MM.1S (cell line): ENCODE measurements at regions not wholly inside any gene's neighbourhood (a gene's known extent, or its start where the extent isn't known, plus 50 kb on each side); places are given as distances from the start of the nearest gene placed in this dataset.

Experiments
- DNase-seq: peaks from one replicate; pipeline ENCODE4 v3.0.0-alpha.2; 2015
- H2AFZ ChIP-seq: fragments of 300-600 bp; sonication (generic); 2 replicates; pipeline ENCODE4 v1.6.0; 2016; ENCODE audit warnings: antibody characterized with exemption, low read length
- H3F3A ChIP-seq: fragments of 300-600 bp; sonication (generic); 2 replicates; pipeline ENCODE4 v1.6.1; 2016; ENCODE audit warnings: mild to moderate bottlenecking, antibody characterized with exemption, low read length, moderate library complexity, mixed read lengths; ENCODE audit not compliant: insufficient read depth
- H3K27ac ChIP-seq: fragments of 300-600 bp; sonication (generic); 2 replicates; pipeline ENCODE4 v1.5.1; 2016; ENCODE audit warnings: mild to moderate bottlenecking, low read length
- H3K27me3 ChIP-seq: fragments of 300-600 bp; sonication (generic); replicated peaks from 2 replicates; pipeline ENCODE4 v1.6.0; 2016; ENCODE audit warnings: low read length; ENCODE audit not compliant: insufficient read depth
- H3K36me3 ChIP-seq: fragments of 300-600 bp; sonication (generic); replicated peaks from 2 replicates; pipeline ENCODE4 v1.6.1; 2016; ENCODE audit warnings: mild to moderate bottlenecking, low read length, mixed read lengths; ENCODE audit not compliant: insufficient read depth
- H3K4me1 ChIP-seq: fragments of 300-600 bp; sonication (generic); 2 replicates; pipeline ENCODE4 v1.6.1; 2016; ENCODE audit warnings: low read length, mixed read lengths
- H3K4me2 ChIP-seq: fragments of 300-600 bp; sonication (generic); 2 replicates; pipeline ENCODE4 v1.6.0; 2016; ENCODE audit warnings: low read depth, low read length
- H3K4me3 ChIP-seq: fragments of 300-600 bp; sonication (generic); 2 replicates; pipeline ENCODE4 v1.5.1; 2016; ENCODE audit warnings: low read length, mixed read lengths
- H3K79me2 ChIP-seq: fragments of 300-600 bp; sonication (generic); 2 replicates; pipeline ENCODE4 v1.6.1; 2016; ENCODE audit warnings: mixed run types, low read length, mixed read lengths
- H3K9ac ChIP-seq: fragments of 300-600 bp; sonication (generic); 2 replicates; pipeline ENCODE4 v1.6.1; 2016; ENCODE audit warnings: low read length, mixed read lengths
- H3K9me2 ChIP-seq: fragments of 300-600 bp; sonication (generic); replicated peaks from 2 replicates; pipeline ENCODE4 v1.6.1; 2016; ENCODE audit warnings: mild to moderate bottlenecking, low read length, mixed read lengths; ENCODE audit not compliant: insufficient read depth
- H3K9me3 ChIP-seq: fragments of 300-600 bp; sonication (generic); replicated peaks from 2 replicates; pipeline ENCODE4 v1.6.1; 2016; ENCODE audit warnings: mild to moderate bottlenecking, low read length, mixed read lengths; ENCODE audit not compliant: insufficient read depth
- H4K20me1 ChIP-seq: fragments of 300-600 bp; sonication (generic); 2 replicates; pipeline ENCODE4 v1.6.1; 2016; ENCODE audit warnings: mild to moderate bottlenecking, low read length, moderate library complexity, mixed read lengths; ENCODE audit not compliant: insufficient read depth
- CTCF ChIP-seq: fragments of 300-600 bp; sonication (generic); IDR thresholded peaks from 2 replicates; pipeline ENCODE4 v1.5.1; 2016; ENCODE audit warnings: antibody characterized with exemption, low read length, mixed read lengths
- EZH2 ChIP-seq: fragments of 300-600 bp; sonication (generic); optimal IDR thresholded peaks from 2 replicates; pipeline ENCODE3; 2017; ENCODE audit warnings: low read depth, mild to moderate bottlenecking, antibody characterized with exemption, low read length, mixed read lengths
- EZH2phosphoT487 ChIP-seq: fragments of 300-600 bp; sonication (generic); IDR thresholded peaks from 2 replicates; pipeline ENCODE4 v1.6.1; 2018; ENCODE audit warnings: antibody characterized with exemption, low read length

GRCh38 chr1:206415942-206416341, 54.3 kb upstream of the IKBKE start:
- H3K4me3 ChIP-seq, result no peak overlapping the region
- no peak overlapping the region for H3K9ac ChIP-seq
- peaks cover 9% of the 10 kb centered on the region for H3K4me1 ChIP-seq
- H3K36me3 ChIP-seq, result no peaks in the 10 kb centered on the region
- no peaks in the 10 kb centered on the region for H4K20me1 ChIP-seq
- H2AFZ ChIP-seq, result no peak overlapping the region
- no peaks in the 10 kb centered on the region for H3K9me2 ChIP-seq
- no peak for DNase-seq
- H3K9me3 ChIP-seq, result no peaks in the 10 kb centered on the region
- TF ChIP-seq EZH2phosphoT487 (no peak), CTCF (no peak), EZH2 (no peak)
- H3K4me2 ChIP-seq, result no peak overlapping the region
- no peaks in the 10 kb centered on the region for H3K79me2 ChIP-seq
- no peaks in the 10 kb centered on the region for H3K27me3 ChIP-seq
- H3F3A ChIP-seq, result no peaks in the 10 kb centered on the region
- no peak overlapping the region for H3K27ac ChIP-seq

DNA sequence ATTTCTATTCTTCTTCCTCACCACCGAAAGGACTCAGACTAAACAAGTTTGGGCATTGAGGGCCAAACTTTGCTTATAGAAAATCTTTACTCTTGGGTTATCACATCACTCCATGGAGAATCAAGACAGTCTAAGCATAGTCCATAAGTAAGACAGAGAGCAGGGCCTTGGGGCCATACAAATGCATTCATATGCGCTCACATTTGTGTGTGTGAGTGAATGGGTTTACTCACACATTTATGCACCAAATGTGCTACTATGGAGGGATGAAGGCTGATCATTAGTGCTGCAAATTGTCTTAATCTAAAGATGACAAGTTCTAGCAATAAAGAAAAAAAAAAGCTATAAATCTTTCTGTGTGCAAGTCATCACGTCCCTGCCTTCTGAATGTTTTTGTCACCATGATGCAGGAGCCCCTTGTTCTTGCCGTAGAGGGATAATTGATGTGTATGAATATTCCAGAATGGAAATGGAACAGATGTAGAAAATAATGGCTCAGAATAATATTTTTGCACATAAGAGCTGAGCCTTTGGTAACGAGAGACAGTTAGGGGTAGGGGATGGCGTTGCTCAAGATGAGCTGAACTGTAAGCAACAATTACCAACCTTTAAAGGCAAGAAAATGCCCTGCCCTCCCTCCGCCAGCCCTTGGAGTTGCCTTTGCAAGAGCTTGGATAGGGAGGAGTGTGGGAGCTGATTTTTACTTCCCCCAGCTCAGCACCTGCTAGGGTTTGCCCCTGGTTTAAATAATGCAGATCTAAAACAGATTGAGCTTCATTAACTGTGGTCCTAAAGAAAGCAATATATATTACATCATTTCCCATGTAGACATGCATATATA, 52.3 kb upstream of the IKBKE start:
- Histone ChIP-seq H3K4me3 (no peak overlapping the region), H3K27ac (no peak overlapping the region)
- no peak for DNase-seq

DNA sequence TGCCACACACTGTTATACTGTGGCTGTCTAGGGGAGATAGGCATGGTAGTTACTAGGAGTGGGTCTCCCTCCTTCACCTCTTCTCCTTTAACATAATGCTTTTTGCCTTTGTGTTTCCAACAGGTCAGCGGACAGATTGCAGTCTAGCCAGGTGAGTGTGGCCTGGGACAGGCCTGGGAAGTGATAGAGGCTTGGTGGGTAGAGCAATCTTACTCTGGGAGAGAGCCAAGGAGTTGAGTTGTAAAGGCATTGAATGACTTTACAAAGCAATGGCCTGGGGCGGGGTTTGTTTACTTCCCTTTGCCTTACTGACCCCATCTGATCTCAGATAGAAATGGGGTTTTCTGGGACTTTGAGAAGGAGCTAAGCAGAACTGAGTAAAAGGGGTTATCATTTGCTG, 51.0 kb upstream of the IKBKE start:
- H4K20me1 ChIP-seq, result no peaks in the 10 kb centered on the region
- H3K4me2 ChIP-seq, result no peak overlapping the region
- H2AFZ ChIP-seq, result no peak overlapping the region
- H3K9me3 ChIP-seq, result no peaks in the 10 kb centered on the region
- H3K9me2 ChIP-seq, result no peaks in the 10 kb centered on the region
- H3K36me3 ChIP-seq, result no peaks in the 10 kb centered on the region
- no peaks in the 10 kb centered on the region for H3F3A ChIP-seq
- TF ChIP-seq EZH2phosphoT487 (no peak), CTCF (no peak), EZH2 (no peak)
- H3K4me1 ChIP-seq, result peaks cover 9% of the 10 kb centered on the region
- H3K9ac ChIP-seq, result no peak overlapping the region
- no peak overlapping the region for H3K27ac ChIP-seq
- no peaks in the 10 kb centered on the region for H3K79me2 ChIP-seq
- no peaks in the 10 kb centered on the region for H3K27me3 ChIP-seq
- H3K4me3 ChIP-seq, result no peak overlapping the region
- DNase-seq, result no peak

More for the DNA sequence above, 52.3 kb upstream of the IKBKE start:
- Histone ChIP-seq H4K20me1 (no peaks in the 10 kb centered on the region), H3K9ac (no peak overlapping the region), H2AFZ (no peak overlapping the region), H3K27me3 (no peaks in the 10 kb centered on the region), H3K9me2 (no peaks in the 10 kb centered on the region), H3K79me2 (no peaks in the 10 kb centered on the region), H3K4me1 (peaks cover 9% of the 10 kb centered on the region), H3K4me2 (no peak overlapping the region), H3K9me3 (no peaks in the 10 kb centered on the region), H3F3A (no peaks in the 10 kb centered on the region), H3K36me3 (no peaks in the 10 kb centered on the region)
- TF ChIP-seq EZH2phosphoT487, result no peak
- TF ChIP-seq EZH2, result no peak
- no peak for TF ChIP-seq CTCF
